ENCODE measurements at regions not wholly inside any gene's neighbourhood (a gene's known extent, or its start where the extent isn't known, plus 50 kb on each side); places are given as distances from the start of the nearest gene placed in this dataset.

- Histone ChIP-seq H4K91ac (replicated peaks; ENCODE audit: insufficient read length, low read length) (no peak overlapping the region), H3K79me1 (ENCODE audit: low read depth, low read length) (no peaks in the 10 kb centered on the region), H4K20me1 (replicated peaks in 1 of 2; ENCODE audit: control insufficient read depth in 1 of 2, insufficient read depth in 2 of 2, low read length in 2 of 2) (no peaks in the 10 kb centered on the region), H2AFZ (ENCODE audit: low read length) (no peak overlapping the region), H3K23me2 (ENCODE audit: low read depth, low read length) (no peaks in the 10 kb centered on the region), H4K5ac (ENCODE audit: insufficient read length, low read depth, low read length) (no peak overlapping the region), H3K4me2 (ENCODE audit: insufficient read depth in 1 of 2, low read depth in 2 of 2, low read length in 2 of 2) (no peak overlapping the region), H2BK15ac (ENCODE audit: low read length) (no peak overlapping the region), H3K23ac (ENCODE audit: insufficient read length) (no peak overlapping the region), H2AK5ac (ENCODE audit: low read depth, low read length) (no peak overlapping the region), H3K9me3 (ENCODE audit: insufficient read depth in 2 of 2, low read depth in 1 of 2, low read length in 1 of 2) (no peaks in the 10 kb centered on the region), H4K8ac (ENCODE audit: extremely low read depth, insufficient read depth, low read length) (no peak overlapping the region), H3K4me3 (ENCODE audit: extremely low read depth in 1 of 4, insufficient read depth in 2 of 4, low read depth in 3 of 4, low read length in 4 of 4) (no peak overlapping the region), H2BK5ac (ENCODE audit: low read depth, low read length) (no peak overlapping the region), H3K79me2 (ENCODE audit: control insufficient read depth in 1 of 2, insufficient read depth in 2 of 2, low read length in 2 of 2) (no peaks in the 10 kb centered on the region), H3K4ac (replicated peaks; ENCODE audit: insufficient read length, low read depth, low read length) (no peak overlapping the region), H2BK20ac (ENCODE audit: low read length) (no peak overlapping the region), H3K14ac (ENCODE audit: insufficient read length) (no peak overlapping the region), H3K9ac (replicated peaks in 1 of 4; ENCODE audit: extremely low read depth in 1 of 4, low read depth in 3 of 4, low read length in 3 of 4) (no peak overlapping the region), H3K56ac (replicated peaks; ENCODE audit: insufficient read length, low read depth, low read length) (no peak overlapping the region), H3K27me3 (replicated peaks in 1 of 4; ENCODE audit: control insufficient read depth in 3 of 4, extremely low read depth in 1 of 4, insufficient read depth in 3 of 4, low read length in 3 of 4) (no peaks in the 10 kb centered on the region), H3K27ac (ENCODE audit: low read depth, low read length) (no peak overlapping the region), H2BK12ac (ENCODE audit: low read depth, low read length) (no peak overlapping the region), H3K4me1 (replicated peaks in 1 of 4; ENCODE audit: control insufficient read depth in 3 of 4, insufficient read depth in 4 of 4, low read length in 3 of 4) (no peaks in the 10 kb centered on the region), H2BK120ac (replicated peaks; ENCODE audit: low read depth, low read length) (no peak overlapping the region), H3K36me3 (ENCODE audit: control insufficient read depth in 2 of 4, insufficient read depth in 4 of 4, low read length in 3 of 4) (no peaks in the 10 kb centered on the region), H3K18ac (ENCODE audit: extremely low read depth, low read length) (no peak overlapping the region)
- ChIA-PET CTCF (ENCODE audit: partially characterized antibody) (no interaction called here), POLR2A (ENCODE audit: partially characterized antibody) (no interaction called here)
- FAIRE-seq (no peak), DNase-seq (ENCODE audit: low read depth in 1 of 2, low spot score in 2 of 2) (no peak)
- TF ChIP-seq TAF7 (optimal IDR thresholded peaks at IDR 0.05; ENCODE audit: borderline replicate concordance, low read depth, low read length): no peak
- TF ChIP-seq POLR2A (IDR thresholded peaks at IDR 0.05; ENCODE audit: control extremely low read depth in 1 of 2, low read depth in 2 of 2, low read length in 2 of 2): no peak
- no peak for TF ChIP-seq CTBP2 (IDR thresholded peaks at IDR 0.05; ENCODE audit: borderline replicate concordance, insufficient read depth, insufficient read length, low read length)
- TF ChIP-seq USF2 (IDR thresholded peaks at IDR 0.05; ENCODE audit: low read length): no peak
- TF ChIP-seq CBX8 (IDR thresholded peaks at IDR 0.05; ENCODE audit: borderline replicate concordance, low read depth, low read length): no peak
- WGBS, 2 experiments (ENCODE audit: extremely low coverage in 1 of 2, insufficient coverage in 1 of 2, insufficient read length in 1 of 2, insufficient replicate concordance in 2 of 2, low coverage in 1 of 2, low lambda C conversion rate in 2 of 2, missing lambda C conversion rate in 1 of 2): 91% methylated on average over 2 of the region's 2 CpGs; no CpG with 5 or more reads in 1 of the 2 experiments
Measured at GRCh38 chr21:34299168-34299539, 64.7 kb upstream of the KCNE2 start.

Measured in H1 (cell line).